ENCODE measurements at regions not wholly inside any gene's neighbourhood (a gene's known extent, or its start where the extent isn't known, plus 50 kb on each side); places are given as distances from the start of the nearest gene placed in this dataset.

GRCh38 chr5:128627939-128628338 is 89.9 kb upstream of the FBN2 start:
- TF ChIP-seq, protein P1, sequence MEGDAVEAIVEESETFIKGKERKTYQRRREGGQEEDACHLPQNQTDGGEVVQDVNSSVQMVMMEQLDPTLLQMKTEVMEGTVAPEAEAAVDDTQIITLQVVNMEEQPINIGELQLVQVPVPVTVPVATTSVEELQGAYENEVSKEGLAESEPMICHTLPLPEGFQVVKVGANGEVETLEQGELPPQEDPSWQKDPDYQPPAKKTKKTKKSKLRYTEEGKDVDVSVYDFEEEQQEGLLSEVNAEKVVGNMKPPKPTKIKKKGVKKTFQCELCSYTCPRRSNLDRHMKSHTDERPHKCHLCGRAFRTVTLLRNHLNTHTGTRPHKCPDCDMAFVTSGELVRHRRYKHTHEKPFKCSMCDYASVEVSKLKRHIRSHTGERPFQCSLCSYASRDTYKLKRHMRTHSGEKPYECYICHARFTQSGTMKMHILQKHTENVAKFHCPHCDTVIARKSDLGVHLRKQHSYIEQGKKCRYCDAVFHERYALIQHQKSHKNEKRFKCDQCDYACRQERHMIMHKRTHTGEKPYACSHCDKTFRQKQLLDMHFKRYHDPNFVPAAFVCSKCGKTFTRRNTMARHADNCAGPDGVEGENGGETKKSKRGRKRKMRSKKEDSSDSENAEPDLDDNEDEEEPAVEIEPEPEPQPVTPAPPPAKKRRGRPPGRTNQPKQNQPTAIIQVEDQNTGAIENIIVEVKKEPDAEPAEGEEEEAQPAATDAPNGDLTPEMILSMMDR (IDR thresholded peaks at IDR 0.05; ENCODE audit: low read depth, low read length): no peak
- H3K4me3 ChIP-seq (ENCODE audit: low read depth, low read length): no peak overlapping the region

GRCh38 chr5:128629157-128629556 is 91.1 kb upstream of the FBN2 start:
- TF ChIP-seq, protein P1 (IDR thresholded peaks at IDR 0.05; ENCODE audit: low read depth, low read length): no peak
- H3K4me3 ChIP-seq (ENCODE audit: low read depth, low read length): no peak overlapping the region

DNA sequence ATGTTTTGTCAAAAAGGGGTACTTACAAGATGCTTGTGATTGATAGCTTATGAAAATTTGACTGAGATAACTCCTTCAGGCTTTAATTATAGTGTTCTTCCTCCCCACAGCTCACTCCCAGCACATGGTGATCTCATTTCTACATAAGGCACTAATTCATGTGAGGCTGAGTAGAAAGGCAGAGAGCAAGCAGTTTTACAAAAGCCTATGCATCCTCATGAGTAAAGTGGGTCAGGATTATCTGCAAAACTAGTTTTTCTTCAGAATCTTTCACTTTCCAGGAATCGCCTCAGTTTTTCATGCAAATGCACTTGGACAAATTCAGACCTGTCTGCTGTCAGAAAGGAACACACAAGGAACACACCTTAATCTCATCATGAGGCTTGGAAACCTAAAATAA is 92.1 kb upstream of the FBN2 start:
- TF ChIP-seq, protein P1 (IDR thresholded peaks at IDR 0.05; ENCODE audit: low read depth, low read length): no peak

GRCh38 chr5:128631771-128632170 is 93.7 kb upstream of the FBN2 start:
- TF ChIP-seq, protein P1 (IDR thresholded peaks at IDR 0.05; ENCODE audit: low read depth, low read length): no peak
- no peak overlapping the region for H3K4me3 ChIP-seq (ENCODE audit: low read depth, low read length)

More for the DNA sequence above, 92.1 kb upstream of the FBN2 start:
- no peak overlapping the region for H3K4me3 ChIP-seq (ENCODE audit: low read depth, low read length)

DNA sequence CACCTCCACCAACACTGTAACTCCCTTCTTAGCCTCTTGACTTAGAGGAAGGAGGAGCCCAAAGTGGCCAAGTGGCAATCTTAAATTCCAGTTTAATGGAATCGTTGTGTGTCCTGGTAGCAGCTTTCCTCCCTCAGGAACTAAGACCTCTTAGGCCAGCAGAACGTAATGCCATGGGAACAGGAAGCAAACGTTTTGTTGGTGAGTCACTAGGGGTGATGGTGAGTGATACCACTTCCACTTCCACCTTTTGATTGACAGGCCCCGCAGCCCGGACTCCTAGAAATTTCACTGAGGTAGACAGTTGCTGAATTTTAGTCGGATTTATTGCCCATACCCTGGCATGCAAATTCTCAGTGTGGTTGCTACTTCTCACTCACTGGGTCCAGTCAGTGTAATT is 94.2 kb upstream of the FBN2 start:
- TF ChIP-seq, protein P1 (IDR thresholded peaks at IDR 0.05; ENCODE audit: low read depth, low read length): no peak

DNA sequence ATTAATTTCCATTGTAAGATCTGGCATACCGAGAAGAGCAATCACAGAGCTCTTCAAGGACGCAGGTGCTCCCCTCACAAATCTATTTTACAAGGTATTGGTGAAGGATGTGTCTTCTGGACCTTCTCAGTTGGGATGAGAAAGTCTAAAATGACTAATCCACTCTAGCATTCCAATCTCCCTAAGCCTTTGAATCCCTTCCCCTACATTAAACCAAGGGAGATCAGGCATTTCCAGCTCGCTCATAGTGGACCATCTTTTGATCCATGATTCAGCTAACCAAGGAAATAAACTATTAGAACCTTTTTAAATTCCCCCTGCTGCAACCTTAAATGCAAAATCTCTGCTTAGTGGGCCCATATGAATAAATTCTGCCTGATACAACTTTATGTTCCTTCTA is 95.9 kb upstream of the FBN2 start:
- TF ChIP-seq, protein P1 (IDR thresholded peaks at IDR 0.05; ENCODE audit: low read depth, low read length): no peak

More for the DNA sequence above, 94.2 kb upstream of the FBN2 start:
- no peak overlapping the region for H3K4me3 ChIP-seq (ENCODE audit: low read depth, low read length)

GRCh38 chr5:128635379-128635778 is 97.3 kb upstream of the FBN2 start:
- H3K4me3 ChIP-seq (ENCODE audit: low read depth, low read length): no peak overlapping the region
- TF ChIP-seq, protein P1 (IDR thresholded peaks at IDR 0.05; ENCODE audit: low read depth, low read length): no peak

More for the DNA sequence above, 95.9 kb upstream of the FBN2 start:
- H3K4me3 ChIP-seq (ENCODE audit: low read depth, low read length): no peak overlapping the region
